GM18505 (cell line): ENCODE measurements at regions not wholly inside any gene's neighbourhood (a gene's known extent, or its start where the extent isn't known, plus 50 kb on each side); places are given as distances from the start of the nearest gene placed in this dataset.

Experiments
- ATAC-seq: cut with Tn5 transposase; IDR thresholded peaks from one replicate; pipeline ENCODE4 v1.9.1; 2021; ENCODE audit not compliant: unreplicated experiment
- POLR2A ChIP-seq: IDR thresholded peaks from 4 replicates; pipeline ENCODE4 v1.6.1; 2011; ENCODE audit warnings: borderline replicate concordance; ENCODE audit not compliant: insufficient read depth, insufficient read length; ENCODE audit errors: extremely low read depth

DNA sequence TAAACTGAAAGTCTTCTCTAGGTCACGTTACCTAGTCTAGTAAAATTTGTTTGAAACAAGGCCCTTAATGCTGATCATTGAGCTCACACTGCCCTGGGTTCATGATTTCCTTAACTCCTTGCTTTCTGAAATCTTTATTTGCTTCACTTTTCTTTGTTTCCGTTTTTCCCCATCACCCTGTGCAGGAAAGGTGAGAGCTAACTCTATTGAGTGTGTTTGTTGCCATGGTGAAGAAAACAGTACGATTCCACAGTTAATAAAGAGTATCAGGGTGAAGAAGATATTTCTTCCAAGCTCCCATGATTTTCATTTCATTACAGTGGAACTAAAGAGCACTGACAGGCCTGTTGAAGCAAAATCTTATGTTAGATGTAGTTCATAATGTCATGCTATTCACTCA, 276.2 kb downstream of the RAP2B start:
- no peak for ATAC-seq

DNA sequence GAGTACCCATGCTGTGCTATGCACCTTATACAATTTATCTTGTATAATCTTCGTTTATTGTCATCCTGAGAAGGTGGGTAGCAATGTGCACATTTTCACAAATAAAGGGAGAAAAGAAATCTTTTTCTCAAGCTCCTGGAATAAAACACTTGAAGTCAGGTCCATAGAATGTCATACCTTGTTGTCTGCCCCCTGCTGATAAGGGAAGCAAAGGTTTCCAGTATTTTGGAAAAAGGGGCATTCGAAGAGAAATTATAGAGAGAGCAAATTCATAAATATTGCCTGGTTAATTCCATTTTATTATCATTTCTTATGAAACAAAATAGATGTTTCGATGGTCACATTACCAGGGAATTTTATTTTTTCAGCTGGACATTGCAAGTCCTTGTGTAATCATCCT, 277.8 kb downstream of the RAP2B start:
- no peak for TF ChIP-seq POLR2A
- no peak for ATAC-seq

More for the DNA sequence above, 276.2 kb downstream of the RAP2B start:
- TF ChIP-seq POLR2A, result no peak

DNA sequence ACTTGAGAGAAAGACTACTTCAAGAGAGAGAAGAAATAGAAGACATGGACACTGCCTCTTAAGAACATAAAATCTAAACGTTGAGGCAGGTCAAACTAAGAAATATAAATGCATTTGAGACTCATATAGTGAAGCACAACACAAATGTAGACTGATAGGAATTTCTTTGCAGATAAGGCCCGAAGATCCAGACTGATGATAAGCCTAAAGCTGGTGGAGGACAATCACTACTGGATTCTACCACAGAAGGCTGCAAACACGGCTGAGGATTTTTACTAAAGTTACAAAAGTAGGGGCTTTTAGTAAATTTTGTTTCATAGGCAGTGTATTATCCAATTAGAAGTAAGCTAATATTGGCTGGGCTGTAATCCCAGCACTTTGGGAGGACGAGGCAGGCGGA, 278.3 kb downstream of the RAP2B start:
- ATAC-seq, result no peak
- TF ChIP-seq POLR2A, result no peak

DNA sequence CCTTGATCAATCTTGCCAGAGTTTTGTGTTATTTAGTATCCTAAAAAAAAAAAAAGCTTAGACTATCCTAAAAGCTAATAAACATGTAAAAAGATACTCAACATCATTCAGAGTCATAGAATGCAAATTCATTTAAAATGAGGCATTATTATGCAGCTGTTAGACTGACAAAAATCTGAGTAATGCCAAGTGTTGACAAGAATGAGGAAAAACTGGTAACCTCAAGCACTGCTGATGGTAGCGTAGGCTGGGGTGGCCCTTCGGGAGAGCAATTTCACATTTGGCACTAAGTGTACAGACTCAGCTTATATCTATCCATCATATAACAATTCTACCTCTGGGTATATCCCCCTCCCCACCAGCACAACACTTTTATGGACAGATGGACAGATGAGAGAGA, 280.4 kb downstream of the RAP2B start:
- ATAC-seq, result no peak
- TF ChIP-seq POLR2A, result no peak

- ATAC-seq, result no peak
- no peak for TF ChIP-seq POLR2A
Measured at GRCh38 chr3:153442799-153443487, 280.9 kb downstream of the RAP2B start.

GRCh38 chr3:153443961-153444360, 281.9 kb downstream of the RAP2B start:
- ATAC-seq, result no peak
- no peak for TF ChIP-seq POLR2A

DNA sequence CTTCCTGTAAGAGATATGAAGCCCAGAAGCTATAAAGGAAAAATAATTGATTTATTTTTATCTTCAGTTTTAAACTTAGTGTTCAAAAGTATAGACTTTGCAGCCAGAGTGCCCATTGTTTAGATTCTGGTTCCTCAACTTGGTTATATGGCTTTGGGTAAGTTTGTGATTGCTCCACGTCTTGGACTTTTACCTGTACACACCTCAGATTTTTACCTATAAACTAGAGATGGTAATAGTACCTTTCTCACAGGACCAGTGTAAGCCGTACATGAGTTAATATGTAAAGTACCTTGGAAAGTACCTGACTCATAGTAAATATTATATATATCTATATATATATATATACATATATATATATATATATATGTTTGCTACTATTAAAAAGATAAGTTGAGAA, 283.8 kb downstream of the RAP2B start:
- TF ChIP-seq POLR2A, result no peak
- no peak for ATAC-seq

DNA sequence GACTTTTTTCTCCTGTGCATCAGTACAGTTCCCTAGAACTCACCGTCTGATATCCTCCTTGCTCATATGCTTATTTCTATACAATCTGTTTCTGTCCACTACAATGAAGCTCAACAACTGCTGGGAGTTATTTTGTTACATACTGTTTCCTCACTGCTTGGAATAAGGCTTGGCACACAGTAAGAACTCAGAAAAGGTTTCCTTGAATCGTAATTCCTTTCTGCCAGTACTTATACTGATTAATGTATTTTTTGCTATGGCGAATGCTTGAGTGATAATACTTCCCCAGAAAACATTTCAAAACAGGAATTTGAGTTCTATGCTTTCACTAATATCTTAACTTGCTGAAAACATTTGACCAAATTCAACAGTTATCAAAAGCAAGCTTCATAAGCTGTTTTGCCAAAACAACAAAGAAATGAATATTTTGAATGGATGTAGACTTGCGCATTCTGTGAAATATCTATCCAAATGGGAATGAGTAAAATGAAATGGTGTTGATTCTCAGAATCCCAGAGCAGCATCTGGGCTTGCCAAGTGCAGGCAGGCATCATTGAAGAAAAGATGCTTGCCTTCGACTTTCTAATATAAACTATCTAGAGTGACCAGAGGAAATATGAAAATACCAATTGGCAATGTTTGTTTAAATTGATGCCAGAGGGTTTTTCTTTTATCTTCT, 286.3 kb downstream of the RAP2B start:
- no peak for ATAC-seq
- TF ChIP-seq POLR2A, result no peak

DNA sequence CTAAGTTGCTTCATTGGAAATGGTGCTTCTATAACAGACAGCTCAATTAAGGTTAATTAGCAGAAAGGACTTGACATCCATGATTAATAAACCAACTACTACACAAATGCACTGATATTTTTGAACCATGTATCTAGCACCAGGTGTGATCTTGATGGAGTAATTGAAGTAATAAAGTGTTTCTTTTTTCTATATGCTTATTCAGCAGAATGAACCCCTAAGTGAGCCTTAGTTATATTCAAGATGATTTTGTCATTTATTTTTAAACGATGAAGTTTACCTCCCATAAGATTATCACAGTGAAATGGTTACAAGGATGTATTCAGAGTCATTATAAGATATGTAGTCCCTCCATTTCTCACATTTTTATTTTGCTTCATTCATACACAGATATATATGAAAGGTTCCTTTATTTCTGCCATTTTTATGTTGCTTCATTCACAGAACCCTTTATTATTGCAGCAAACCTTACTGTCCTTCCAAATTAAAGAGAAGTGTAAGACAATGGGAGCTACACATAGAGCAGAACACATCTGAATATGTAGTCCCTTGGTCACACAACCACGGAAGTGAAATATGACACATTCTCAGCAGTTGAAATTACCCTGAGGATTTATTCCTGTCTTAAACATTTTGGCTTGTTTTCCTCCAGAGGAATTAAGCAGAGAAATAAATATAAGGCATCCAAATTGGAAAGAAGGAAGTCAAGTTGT, 295.0 kb downstream of the RAP2B start:
- ATAC-seq, result no peak
- TF ChIP-seq POLR2A, result no peak

- TF ChIP-seq POLR2A, result no peak
- ATAC-seq, result no peak
Measured at GRCh38 chr3:153458881-153459280, 296.9 kb downstream of the RAP2B start.

DNA sequence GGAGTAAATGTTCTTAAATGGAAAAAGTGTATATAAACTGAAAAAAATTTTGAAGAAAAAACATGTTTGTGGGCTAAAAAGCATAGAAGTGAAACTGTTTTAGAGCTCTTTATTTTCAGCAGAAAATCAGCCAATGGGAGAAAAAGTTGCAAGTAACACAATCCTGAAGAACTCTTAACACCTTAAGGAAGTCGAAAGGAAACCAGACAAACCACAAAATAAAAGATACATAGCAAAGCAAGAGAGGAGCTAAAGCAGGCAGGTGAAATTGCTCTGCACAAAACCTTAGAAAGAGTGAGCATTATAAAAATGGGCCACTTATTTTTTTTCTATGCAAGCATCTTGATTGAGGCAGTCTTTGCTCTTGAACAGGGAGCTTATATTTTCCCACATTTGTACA, 300.5 kb downstream of the RAP2B start:
- no peak for ATAC-seq
- no peak for TF ChIP-seq POLR2A

GRCh38 chr3:153463895-153464294, 301.9 kb downstream of the RAP2B start:
- TF ChIP-seq POLR2A, result no peak
- peak; percentile 98 for ATAC-seq

- no peak for TF ChIP-seq POLR2A
- ATAC-seq, result no peak
Measured at GRCh38 chr3:153469162-153469561, 307.1 kb downstream of the RAP2B start.

DNA sequence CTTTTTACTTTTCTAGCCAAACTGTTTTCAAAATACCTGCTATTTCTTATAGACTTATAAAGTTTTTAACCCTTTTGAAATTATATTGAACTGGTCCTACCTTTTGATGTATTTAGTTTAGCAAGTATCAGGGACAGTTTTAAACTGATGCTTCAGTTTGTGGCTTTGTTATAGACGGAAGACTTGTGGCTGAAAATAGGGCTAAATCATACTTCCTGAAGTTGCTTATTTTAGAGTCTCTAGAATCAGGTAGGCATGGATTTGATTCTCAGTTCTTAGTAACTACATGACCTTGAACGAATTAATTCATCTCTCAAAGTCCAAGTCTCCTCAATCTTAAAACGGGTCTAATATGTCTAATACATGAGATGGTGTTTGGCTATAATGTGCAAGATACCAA, 322.8 kb downstream of the RAP2B start:
- ATAC-seq, result peak; percentile 48
- TF ChIP-seq POLR2A, result no peak
